Endothelial cell (in vitro differentiated cells): ENCODE measurements at regions not wholly inside any gene's neighbourhood (a gene's known extent, or its start where the extent isn't known, plus 50 kb on each side); places are given as distances from the start of the nearest gene placed in this dataset.

ENCODE experiments used
- DNase-seq: peaks from one replicate; pipeline ENCODE4 v3.0.0; 2021; ENCODE audit warnings: low spot score
- H3K27ac Mint-ChIP-seq: one replicate; pipeline ENCODE4 v1.8.0; 2021; ENCODE audit warnings: mixed read lengths, inconsistent platforms; ENCODE audit not compliant: unreplicated experiment
- H3K27me3 Mint-ChIP-seq: one replicate; pipeline ENCODE4 v1.8.0; 2021; ENCODE audit warnings: mild to moderate bottlenecking, moderate library complexity, mixed read lengths, inconsistent platforms; ENCODE audit not compliant: unreplicated experiment
- H3K36me3 Mint-ChIP-seq: one replicate; pipeline ENCODE4 v1.8.0; 2021; ENCODE audit warnings: mild to moderate bottlenecking, low read depth, mixed read lengths, inconsistent platforms; ENCODE audit not compliant: unreplicated experiment
- H3K4me1 Mint-ChIP-seq: one replicate; pipeline ENCODE4 v1.8.0; 2021; ENCODE audit warnings: mild to moderate bottlenecking, mixed read lengths, inconsistent platforms; ENCODE audit not compliant: unreplicated experiment
- H3K4me3 Mint-ChIP-seq: one replicate; pipeline ENCODE4 v1.8.0; 2021; ENCODE audit warnings: mild to moderate bottlenecking, mixed read lengths, inconsistent platforms; ENCODE audit not compliant: unreplicated experiment
- H3K9me3 Mint-ChIP-seq: one replicate; pipeline ENCODE4 v1.8.0; 2021; ENCODE audit warnings: mixed read lengths, inconsistent platforms; ENCODE audit not compliant: unreplicated experiment
- CTCF ChIP-seq: fragments of 200-600 bp; sonication (generic); IDR thresholded peaks from one replicate; pipeline ENCODE4 v1.5.0; 2021; ENCODE audit warnings: antibody characterized with exemption; ENCODE audit not compliant: unreplicated experiment

GRCh38 chr15:38662805-38663204 lies 98.2 kb upstream of the RASGRP1 start:
- no peaks in the 10 kb centered on the region for H3K27me3 Mint-ChIP-seq
- no peak overlapping the region for H3K4me3 Mint-ChIP-seq
- TF ChIP-seq CTCF, result no peak
- no peak for DNase-seq
- peaks cover 11% of the 10 kb centered on the region for H3K4me1 Mint-ChIP-seq
- no peaks in the 10 kb centered on the region for H3K36me3 Mint-ChIP-seq
- H3K27ac Mint-ChIP-seq, result no peak overlapping the region
- no peaks in the 10 kb centered on the region for H3K9me3 Mint-ChIP-seq

GRCh38 chr15:38665586-38666305 lies 101.1 kb upstream of the RASGRP1 start:
- DNase-seq, result no peak
- H3K27ac Mint-ChIP-seq, result no peak overlapping the region
- TF ChIP-seq CTCF, result no peak
- peaks cover 11% of the 10 kb centered on the region for H3K4me1 Mint-ChIP-seq
- H3K36me3 Mint-ChIP-seq, result no peaks in the 10 kb centered on the region
- H3K4me3 Mint-ChIP-seq, result no peak overlapping the region
- H3K9me3 Mint-ChIP-seq, result no peaks in the 10 kb centered on the region
- H3K27me3 Mint-ChIP-seq, result no peaks in the 10 kb centered on the region

GRCh38 chr15:38666865-38667510 lies 102.4 kb upstream of the RASGRP1 start:
- Mint-ChIP-seq H3K4me1 (peaks cover 11% of the 10 kb centered on the region), H3K36me3 (no peaks in the 10 kb centered on the region), H3K4me3 (no peak overlapping the region), H3K27ac (no peak overlapping the region), H3K27me3 (no peaks in the 10 kb centered on the region), H3K9me3 (no peaks in the 10 kb centered on the region)
- TF ChIP-seq CTCF, result no peak
- no peak for DNase-seq

GRCh38 chr15:38667890-38668850 lies 103.6 kb upstream of the RASGRP1 start:
- DNase-seq, result no peak
- Mint-ChIP-seq H3K9me3 (no peaks in the 10 kb centered on the region), H3K4me3 (no peak overlapping the region), H3K36me3 (no peaks in the 10 kb centered on the region), H3K27ac (no peak overlapping the region), H3K27me3 (no peaks in the 10 kb centered on the region), H3K4me1 (peaks cover 11% of the 10 kb centered on the region)
- TF ChIP-seq CTCF, result no peak
